ENCODE measurements at regions not wholly inside any gene's neighbourhood (a gene's known extent, or its start where the extent isn't known, plus 50 kb on each side); places are given as distances from the start of the nearest gene placed in this dataset.

DNA sequence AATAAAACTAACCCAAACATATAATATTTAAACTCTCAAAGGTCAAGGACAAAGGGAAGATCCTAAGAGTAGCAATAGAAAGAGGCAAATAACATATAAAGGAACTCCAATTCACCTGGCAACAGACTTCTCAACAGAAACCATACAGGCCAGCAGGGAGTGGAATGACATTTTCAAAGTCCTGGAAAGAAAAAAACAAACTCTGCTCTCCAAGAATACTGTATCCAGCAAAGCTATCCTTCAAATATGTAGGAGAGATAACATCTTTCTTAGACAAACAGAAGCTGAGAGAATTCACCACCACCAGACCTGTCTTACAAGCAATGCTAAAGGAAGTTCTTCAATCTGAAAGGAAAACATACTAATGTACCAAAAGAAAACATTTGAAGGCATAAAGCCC, 51.5 kb upstream of the TMEM158 start:
- DNase-seq, result no peak

DNA sequence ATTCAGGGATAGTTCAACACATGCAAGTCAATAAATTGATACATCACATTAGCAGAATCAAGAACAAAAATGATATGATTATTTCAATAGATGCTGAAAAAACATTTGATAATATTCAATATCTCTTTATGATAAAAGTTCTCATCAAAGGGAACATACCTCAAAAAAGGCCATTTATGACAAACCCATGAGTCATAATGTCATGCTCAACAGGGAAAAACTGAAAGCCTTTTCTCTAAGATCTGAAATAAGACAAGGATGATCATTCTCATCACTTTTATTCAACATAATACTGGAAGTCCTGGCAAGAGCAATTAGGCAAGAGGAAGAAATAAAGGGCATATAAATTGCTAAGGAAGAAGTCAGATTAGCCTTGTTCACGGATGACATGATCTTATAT, 54.1 kb upstream of the TMEM158 start:
- DNase-seq, result no peak

DNA sequence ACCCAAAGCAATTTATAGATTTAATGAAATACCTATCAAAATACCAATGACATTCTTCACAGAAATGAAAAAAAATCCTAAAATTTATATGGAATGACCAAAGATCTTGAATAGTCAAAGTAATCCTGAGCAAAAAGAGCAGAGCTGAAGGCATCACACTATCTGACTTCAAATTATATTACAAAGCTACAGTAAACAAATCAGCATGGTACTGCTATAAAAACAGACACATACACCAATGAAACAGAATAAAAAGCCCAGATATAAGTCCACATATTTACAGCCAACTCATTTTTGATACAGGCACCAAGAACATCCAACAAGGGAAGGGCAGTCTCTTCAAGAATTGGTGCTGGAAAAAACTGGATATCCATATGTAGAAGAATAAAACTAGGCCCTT, 54.9 kb upstream of the TMEM158 start:
- DNase-seq, result no peak

DNA sequence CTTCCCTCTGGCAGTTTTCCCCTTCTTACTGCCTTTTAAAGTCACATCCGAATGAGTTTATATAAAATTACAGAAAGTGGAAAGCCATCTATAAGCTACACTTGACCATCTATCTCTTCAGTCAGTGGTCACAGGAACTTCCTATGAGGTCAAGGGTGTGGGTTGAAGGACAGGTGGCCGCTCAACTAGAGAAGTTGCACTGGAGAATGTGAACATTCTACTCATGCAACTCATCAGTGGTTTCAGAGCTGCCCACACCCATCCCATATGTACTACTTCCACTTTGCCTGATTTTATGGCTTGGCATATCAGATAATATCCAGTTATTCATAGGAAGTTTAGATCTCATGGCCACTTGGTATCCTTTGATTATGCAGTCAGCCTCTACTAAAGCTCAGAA, 57.4 kb upstream of the TMEM158 start:
- no peak for DNase-seq

DNA sequence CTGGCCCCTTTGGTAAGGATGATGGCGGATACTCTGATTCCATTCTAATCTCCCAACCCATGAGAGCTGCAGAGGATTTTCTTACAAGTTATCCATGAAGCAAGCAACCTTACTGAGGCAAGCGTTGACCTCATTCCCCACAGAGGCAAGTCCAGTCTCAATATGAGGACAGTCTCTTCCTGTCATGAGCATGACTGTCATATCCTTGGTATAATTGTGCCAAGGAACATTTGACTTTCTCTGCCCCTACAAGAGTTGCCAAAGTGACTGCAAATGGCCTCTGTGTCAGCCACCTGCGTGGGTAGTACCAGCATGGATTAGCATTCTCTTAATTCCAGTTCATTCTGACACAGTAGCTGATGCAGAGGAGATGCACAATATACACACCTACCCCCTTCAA, 71.2 kb upstream of the TMEM158 start:
- no peak for DNase-seq

DNA sequence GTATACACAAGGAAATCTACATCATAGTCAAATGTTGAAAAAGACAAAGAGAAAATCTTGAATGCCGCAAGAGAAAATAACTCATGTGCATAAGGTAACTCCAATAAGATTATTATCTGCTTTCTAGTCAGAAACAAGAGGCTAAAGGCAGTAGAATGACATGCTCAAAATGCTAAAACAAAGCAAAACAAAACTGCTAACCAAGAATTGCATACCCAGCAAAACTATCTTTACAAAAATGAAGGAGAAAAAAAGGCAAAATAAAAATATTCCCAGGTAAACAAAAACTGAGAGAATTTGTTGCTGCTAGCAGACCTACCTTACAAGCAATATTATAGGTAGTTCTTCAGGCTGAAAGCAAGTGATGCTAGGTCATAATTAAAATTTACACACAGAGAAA, 76.4 kb upstream of the TMEM158 start:
- no peak for DNase-seq

DNA sequence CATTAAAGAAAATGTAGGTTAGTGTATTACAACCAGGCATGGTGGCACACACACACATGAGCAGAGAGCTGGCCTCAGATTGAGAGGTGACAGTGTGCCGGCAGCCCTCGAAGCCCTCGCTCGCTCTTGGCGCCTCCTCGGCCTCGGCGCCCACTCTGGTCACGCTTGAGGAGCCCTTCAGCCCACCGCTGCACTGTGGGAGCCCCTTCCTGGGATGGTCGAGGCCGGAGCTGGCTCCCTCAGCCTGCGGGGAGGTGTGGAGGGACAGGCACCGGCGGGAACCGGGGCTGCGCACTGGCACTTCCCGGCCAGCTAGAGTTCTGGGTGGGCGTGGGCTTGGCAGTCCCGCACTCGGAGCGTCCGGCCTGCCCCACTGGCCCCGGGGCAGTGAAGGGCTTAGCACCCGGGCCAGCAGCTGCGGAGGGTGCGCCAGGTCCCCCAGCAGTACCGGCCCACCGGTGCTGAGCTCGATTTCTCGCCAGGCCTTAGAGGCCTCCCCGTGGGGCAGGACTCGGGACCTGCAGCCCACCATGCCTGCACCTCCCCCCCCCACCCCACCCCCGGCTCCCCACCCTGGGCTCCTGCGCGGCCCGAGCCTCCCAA, 80.4 kb upstream of the TMEM158 start:
- no peak for DNase-seq

DNA sequence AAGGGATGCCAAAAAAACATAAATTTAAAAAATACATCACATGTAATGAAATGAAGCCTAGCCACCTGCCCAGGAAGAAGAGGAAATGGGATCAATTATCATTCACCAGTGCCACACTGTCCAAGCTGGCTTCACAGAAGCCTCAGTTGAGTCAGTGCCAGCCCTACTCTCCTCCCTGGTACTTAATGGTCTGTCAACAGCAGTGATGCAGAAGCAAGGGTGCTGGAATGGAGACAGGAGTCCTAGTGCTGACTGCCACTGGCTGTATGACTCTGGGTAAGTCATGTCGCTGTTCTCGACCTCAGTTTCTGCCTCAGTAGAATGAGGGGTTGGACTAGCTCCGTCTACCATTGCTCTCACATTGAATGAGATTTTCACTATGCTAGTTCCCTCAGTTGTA, 78.5 kb upstream of the LARS2 start:
- no peak for DNase-seq

DNA sequence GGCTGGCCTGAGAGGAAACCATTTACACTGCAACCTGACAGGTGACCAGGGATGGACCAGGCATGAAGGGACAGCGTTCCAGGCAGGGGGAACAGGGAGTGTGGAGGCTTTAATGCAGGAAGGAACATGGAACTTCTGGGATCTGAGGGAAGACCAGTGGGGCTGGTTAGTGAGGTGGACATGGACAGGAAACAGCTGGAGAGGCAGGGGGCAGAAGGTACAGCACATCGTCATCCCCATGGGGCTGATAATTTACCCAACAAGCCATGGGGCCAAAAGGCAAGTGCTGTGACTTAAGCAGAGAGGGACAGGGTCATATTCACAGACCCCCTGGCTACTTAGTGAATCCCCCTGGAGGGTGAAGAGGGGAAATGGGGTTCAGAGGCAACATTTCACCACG, 77.0 kb upstream of the LARS2 start:
- no peak for DNase-seq

DNA sequence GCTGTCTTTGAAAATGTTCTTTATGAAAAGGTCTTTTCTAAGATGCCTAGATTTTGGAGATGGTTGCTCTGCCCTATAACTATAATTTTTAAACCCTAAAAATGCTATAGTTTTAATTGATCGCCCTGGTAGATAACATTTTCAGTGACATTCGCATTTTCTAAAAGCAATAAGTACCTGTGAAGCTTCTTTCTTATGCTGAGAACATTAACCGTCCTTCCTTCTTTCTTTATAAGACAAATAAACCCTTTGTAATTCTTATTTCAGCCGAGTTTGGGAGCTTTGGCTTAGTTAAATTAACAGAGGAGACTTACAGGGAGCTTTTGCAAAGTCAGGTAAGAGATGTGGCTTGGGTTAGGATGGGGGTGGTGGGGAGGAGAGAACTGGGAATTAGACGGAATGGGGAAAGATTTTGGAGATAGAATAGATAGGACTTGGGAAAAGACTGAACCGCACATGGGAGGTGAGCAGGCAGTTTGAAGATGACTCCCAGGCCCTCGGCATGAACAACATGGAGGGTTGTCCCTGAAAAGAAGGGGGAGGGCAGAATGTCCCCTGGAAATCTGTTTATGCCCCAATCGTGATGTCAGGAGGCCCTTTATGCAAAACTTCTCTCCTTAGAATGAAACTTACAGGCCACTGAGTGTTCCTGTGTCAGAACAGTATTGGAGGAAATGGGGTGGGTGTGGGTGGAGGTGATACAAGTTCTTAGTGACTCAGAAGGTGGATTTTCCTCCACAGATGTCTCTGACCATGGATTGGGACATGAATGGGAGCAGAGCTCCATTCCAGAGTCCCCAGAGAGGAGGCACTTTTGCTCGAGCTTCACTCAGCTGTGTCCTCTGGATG, 76.2 kb upstream of the LARS2 start:
- no peak for DNase-seq

DNA sequence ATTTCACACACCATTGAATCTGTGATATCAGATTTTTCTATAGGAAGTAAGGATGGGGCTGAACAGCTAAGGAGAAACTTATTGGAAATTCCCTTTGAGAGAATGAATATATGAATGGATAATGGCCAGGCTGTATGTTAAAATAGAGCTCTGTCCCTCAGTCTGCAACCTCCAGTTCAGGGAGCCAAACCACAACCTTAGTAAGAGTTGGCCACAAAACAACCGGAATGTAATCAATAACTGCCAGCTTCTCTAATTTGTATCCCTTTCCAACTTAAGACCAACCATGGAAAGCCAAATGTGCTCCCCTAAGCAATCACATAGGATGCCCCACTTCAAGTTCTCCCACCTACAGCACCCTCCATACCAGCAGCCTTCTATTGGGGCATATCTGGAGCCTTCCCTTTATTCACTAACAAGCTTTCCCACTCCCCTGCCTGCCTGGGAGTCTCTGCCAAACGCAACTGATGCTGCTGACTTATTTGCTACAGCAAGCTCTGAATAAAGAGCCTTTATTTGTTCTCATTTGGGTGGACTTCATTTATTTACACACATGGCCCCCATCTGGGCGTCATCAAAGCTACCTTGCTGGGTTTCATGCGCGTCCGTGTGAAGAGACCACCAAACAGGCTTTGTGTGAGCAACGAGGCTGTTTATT, 75.4 kb upstream of the LARS2 start:
- no peak for DNase-seq

DNA sequence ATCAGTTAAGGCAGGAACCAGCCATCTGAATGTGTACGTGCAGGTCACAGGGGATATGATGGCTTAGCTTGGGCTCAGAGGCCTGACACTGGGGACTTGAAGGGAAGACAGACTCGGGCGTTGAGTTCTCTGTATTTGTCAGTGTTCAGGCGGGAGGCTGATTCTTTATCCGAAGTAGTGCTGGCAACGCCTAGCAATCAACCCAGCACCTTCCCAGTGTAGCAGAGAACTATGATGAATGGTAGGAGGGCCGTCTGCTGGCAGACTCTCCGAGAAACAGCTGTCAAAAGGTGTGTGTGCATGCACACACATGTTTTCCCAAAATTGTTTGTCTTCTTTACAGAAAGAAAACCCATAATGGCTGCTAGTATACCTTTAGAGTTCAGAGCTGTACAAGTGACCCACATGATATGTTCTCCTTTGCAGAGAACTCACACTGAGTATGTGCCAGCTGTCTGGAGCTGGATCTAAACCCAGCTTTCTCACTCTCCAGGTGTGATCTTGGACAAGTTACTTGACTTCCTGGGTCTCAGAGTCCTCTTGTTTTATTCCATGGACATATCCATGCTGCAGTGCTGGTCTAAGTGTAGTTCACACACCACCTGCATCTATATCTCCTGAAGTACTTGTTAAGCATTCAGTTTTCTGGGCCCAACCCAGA, 74.5 kb upstream of the LARS2 start:
- no peak for DNase-seq

DNA sequence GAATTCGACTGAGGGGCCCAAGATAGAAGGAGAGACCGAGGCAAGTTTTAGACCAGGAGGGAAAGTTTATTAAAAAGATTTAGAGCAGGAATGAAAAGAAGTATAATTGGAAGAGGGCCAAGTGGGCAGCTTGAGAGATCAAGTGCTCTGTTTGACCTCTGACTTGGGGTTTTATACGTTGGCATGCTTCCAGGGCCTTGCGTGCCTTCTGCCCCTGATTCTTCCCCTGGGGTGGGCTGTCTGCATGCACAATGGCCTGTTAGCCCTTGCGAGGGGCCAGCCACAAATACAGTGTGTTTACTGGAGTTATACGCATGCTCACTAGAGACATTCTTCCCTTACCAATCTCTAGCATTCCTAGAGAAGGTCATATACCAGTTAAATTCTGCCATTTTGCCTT, 70.7 kb upstream of the LARS2 start:
- no peak for DNase-seq

DNA sequence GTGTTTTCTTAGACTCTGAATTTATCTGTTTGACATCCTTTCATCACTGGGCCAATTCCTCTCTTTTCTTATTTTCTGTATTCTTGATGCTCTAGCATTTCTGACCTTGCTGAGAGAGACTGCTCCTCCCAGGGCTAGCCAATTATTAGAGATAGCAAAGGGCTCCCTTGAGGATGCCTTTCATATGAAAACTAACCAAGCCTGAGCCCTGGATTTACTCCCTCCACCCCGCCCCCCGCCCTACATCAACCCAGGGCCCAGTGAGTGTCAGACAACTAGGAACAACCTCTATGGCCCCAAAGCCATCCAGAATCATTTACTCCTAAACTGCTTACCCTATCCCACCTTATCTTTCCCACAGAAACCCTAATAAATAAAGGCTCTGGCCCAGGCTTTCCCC, 69.7 kb upstream of the LARS2 start:
- no peak for DNase-seq

DNA sequence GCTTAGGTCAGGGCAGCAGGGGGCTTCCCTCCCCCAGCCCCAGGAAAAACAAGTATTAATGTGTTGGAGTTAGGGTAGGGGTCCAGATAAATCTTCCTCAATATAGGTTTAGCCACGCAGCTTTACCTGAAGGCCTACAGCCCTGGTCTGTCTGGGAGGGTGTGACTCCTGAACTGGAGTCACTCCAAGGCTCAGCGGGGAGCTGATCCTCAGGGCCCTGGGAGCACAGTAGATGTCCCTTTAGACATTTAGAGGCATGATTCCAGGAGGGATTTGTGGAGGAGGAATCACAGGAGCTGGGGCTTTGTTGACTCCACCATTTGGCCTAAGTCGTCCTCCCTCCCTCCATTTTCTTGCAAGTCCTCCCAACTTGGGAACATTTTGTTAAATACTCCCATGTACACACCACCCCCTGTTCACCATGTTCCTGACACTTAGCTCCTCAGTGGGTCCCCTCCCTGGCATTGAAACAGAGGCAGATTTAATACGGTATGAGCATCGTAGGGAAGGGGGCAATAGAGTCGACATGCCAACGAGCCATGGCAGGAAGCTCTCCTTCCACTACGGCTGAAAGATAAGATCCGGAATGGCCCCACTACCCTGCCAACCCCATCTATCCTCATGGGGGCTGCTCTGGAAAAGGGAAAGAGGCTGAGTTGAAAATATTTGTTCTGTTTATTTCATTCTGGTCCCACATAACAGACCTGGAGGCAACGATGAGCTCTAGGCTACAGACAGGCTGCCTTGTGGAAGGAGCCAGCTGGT, 69.0 kb upstream of the LARS2 start:
- no peak for DNase-seq

DNA sequence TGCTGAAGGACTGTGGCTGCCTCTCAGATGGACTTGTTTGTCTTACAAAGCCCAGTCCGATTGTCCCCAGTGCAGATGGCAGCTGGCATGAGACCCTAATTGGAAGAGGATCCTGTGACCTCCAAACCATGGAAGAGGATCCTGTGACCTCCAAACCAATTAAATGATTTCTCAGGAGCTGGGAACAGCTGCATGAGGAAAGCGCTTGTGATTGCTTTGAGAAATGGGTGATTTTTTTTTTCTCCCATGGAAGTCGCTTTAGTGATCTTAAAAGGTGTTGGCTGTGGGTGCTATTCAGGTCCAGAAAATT, 68.4 kb upstream of the LARS2 start:
- DNase-seq, result peak; percentile 46

DNA sequence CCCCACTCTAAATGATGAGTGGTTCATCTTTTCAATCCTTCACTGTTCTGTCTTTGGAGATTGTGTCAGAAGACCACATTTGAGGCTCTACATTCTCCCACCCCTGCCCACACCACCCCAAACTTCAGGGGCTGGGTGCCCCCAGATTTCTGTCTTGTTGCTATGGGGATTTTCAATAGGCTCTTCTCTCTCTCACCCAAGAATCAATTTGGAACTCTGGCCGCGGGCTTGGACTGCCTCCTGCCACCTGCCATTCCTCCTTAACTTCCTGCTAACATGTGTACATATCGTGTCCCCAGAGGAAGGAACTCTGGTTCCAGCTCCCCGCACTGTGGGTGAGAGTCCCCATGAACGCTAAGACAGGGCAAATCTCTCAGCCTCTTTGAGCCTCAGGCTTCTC, 67.4 kb upstream of the LARS2 start:
- no peak for DNase-seq

DNA sequence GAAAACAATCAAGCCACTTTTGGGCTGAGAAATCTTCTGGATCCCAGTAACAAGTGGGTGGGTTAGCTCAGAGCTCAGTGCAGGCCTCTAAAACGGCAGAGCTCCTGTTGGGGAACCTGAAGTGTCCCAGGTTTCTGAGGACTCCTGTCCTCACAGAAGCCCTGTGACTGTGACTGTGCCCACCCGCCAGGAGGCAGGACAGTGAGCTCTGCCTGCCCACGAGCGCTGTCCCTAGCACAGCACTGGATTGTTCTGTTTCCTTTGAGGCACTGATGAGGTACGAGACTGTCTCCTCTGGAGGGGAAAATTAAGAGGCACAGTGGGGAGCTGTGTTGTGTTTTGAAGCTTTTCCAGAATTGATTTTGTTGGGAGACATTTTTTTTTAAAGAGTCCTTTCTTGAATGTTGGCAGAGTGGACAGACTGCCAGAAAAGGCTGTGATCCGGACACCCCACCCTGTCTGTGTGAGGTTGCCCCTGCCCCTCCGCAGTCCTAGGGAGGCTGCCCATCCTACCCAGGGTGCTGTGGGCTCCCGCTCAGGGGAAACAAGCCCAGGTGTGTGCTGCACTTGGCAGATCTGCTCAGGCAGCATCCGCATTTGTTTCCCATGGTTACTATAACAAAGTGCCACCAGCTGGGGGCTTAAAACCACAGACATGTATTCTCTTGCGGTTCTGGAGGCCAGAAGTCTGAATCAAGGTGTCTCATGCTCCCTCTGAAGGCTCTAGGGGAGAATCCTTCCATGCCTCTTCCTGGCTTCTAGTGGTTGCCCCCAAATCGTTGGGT, 66.6 kb upstream of the LARS2 start:
- no peak for DNase-seq

DNA sequence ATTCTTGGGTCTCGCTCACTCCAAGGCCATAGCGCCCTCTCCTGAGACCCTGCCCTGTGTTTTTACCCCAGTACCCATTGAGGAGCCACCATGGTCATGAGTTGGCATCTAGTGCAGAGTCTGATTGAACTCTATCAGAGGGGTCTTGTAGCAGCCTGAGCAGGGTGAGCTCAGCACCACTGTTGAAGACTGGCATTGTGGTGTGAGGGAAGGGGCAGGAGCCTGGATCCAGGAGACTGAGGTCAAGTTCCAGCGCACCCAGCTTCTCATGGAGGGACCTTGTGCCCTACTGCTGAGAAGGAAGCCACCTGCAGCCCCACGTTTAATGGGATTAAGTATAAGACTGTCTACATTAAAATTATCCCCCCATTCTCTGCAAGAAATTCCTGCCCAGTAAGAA, 65.8 kb upstream of the LARS2 start:
- no peak for DNase-seq

DNA sequence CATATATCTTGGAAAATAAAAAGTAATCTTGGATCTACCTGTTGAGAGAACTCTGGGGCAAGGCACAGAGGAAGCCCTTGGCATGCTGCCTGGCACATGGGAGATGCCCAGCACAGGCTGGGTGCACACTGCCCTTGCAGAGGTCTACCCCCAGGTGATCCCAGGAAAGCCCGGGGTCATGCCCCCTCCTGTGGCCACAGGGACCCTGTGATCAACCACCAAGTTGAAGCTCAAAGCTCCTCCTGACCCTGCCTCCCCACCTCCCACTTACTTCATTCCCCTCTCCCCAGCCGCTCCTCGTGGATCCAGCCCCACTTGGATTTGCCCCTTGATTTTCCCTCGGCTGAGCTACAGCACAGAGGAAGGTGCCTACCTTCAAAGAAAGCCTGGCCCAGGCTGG, 62.7 kb upstream of the LARS2 start:
- DNase-seq, result no peak

DNA sequence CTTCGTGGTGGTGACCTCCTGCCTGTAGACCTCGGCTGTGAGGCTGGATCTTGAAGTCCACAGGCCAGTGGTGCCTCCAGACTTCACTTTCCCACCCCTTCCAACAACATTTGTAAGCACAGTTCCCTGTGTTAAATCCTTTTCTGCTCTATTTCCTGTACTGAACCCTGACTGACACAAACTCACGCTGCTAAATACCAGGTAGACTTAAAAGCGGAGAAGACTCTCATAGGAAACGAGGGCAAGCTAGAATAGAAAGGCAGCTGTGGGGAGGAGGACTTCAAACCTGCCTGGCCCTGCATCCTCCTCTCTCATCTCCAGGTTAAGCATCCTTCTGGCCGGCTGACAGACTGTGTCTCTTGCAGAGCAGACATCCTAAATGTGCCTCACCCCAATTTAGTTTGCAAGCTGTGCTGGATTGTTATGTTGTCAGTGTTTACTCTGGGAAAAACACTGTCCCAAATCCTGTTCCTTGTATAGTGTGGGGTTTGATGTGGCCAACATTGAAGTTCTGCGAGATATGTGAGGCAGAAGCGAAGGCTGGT, 58.5 kb upstream of the LARS2 start:
- DNase-seq, result no peak
